ENCODE measurements at regions not wholly inside any gene's neighbourhood (a gene's known extent, or its start where the extent isn't known, plus 50 kb on each side); places are given as distances from the start of the nearest gene placed in this dataset.

GRCh38 chr18:78709261-78709809, 270.3 kb upstream of the SALL3 start:
- DNase-seq (ENCODE audit: low read depth), result no peak

- no peak for DNase-seq (ENCODE audit: low read depth)
Measured at GRCh38 chr18:78711316-78711715, 268.3 kb upstream of the SALL3 start.

- no peak for DNase-seq (ENCODE audit: low read depth)
Measured at GRCh38 chr18:78711971-78712370, 267.6 kb upstream of the SALL3 start.

- no peak for DNase-seq (ENCODE audit: low read depth)
Measured at GRCh38 chr18:78713069-78713468, 266.5 kb upstream of the SALL3 start.

GRCh38 chr18:78713726-78714125, 265.9 kb upstream of the SALL3 start:
- DNase-seq (ENCODE audit: low read depth), result no peak

DNA sequence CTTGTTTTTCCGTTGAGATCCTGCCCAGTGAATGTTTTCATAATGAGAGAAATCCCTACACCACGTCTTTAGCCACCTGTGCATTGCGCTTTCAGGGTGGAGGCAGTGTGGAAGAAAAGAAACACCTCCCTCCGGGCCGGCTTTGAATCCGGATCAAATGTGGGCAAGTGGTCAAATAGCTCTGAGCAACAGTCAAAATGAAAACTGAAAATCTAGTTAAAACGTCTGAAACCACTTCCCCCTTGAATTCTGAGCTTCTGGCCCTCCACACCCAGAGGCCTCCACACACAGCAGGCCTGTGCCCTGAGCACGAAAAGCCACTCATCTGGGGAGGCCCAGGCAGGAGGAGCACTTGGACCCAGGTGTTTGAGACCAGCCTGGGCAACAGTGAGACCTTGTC, 263.6 kb upstream of the SALL3 start:
- DNase-seq (ENCODE audit: low read depth), result no peak

DNA sequence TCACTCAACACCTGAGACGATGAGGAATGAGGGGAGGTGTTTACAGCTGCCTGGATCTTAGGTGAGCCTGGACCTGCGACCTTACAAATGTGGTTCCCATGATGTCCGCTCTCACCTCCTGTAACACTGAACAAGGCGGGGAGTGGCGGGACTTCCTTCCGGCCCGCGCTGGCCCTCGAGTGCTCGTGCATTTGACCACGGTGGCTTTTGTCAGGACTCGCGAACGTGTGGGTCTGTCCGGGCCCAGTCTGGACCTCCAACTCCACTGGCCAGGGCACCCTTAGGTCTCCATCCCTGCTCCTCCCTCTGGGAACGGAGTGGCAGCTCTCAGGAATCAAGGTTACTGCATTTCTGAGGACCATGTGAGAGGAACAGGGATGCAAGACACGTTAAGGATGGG, 263.0 kb upstream of the SALL3 start:
- no peak for DNase-seq (ENCODE audit: low read depth)

GRCh38 chr18:78717051-78717765, 262.4 kb upstream of the SALL3 start:
- DNase-seq (ENCODE audit: low read depth), result no peak

- no peak for DNase-seq (ENCODE audit: low read depth)
Measured at GRCh38 chr18:78717766-78718150, 261.9 kb upstream of the SALL3 start.

DNA sequence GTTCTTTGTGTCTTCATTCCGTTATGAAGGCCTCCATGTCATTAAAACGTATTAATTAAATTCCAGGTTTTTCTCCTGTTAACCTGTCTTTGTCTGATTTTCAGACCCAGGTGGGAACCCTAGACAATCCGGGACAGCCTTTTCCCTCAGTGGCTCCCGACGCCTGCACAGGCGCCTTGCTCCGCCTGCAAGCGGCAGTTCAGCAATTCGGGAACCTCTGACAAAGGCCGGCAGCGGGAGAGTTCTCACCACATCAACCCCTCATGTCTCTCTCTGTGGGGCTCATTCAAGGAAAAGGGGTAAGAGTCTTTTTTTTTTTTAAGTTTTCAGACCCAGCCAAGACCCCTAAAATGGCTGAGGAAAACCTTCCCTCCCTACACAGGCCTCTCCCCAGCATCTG, 259.8 kb upstream of the SALL3 start:
- no peak for DNase-seq (ENCODE audit: low read depth)

- DNase-seq (ENCODE audit: low read depth), result no peak
Measured at GRCh38 chr18:78720456-78721237, 259.0 kb upstream of the SALL3 start.

- DNase-seq (ENCODE audit: low read depth), result no peak
Measured at GRCh38 chr18:78721238-78721875, 258.3 kb upstream of the SALL3 start.

DNA sequence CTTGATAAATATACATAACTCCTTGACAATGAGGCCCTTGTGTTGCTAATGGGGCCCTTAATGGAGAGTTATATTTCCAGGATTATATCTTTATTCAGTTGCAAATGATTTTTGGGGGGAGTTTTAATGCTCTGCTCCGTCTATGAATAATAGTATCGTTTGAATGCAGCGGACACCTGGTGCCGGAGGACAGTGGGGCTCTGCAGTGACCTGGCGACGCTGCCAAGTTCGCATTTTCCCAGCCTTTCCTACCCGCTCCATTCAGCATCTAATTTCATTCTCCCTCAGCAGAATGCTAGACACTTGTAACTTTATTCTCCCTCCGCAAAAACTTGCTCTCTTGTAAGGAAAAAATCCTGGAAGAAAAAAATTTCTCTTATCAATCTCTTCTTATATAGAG, 257.6 kb upstream of the SALL3 start:
- DNase-seq (ENCODE audit: low read depth), result no peak

- no peak for DNase-seq (ENCODE audit: low read depth)
Measured at GRCh38 chr18:78722386-78722785, 257.2 kb upstream of the SALL3 start.

DNA sequence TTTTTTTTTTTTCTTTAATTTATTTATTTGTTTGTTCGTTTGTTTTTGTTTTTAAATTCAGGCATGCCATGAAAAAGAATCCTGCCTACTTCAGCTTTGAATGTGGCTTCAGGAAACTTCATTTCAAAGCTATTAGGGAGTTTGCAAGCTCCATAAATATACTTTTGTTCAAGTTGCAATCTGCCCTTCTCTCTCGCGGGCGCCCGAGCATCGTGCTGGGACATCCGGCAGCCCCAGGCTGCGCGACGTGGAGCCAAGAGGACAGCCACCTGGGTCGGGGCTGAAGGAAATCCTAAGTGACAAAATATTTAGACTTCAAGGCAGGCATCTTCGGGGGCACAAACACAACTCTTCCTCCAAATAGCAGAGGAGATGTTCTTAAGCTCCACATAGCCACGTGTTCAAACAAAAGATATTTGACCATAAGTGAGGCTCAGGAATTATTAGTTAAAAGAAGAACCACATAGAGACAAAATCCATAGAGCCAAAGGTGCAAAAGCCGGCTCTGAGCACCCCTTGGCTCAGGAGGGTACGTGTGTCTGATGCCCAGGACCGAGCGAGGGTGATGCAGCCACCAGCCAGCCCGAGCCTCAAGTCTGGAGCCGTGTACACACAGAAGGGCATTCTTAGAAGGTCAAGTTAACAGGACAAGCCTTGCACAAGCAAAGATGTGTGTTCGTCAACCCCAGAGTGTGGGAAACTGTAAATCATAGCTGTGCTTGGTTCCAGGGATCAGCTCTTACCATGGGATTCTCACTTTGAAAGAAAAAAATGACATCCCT, 256.5 kb upstream of the SALL3 start:
- DNase-seq (ENCODE audit: low read depth), result no peak

DNA sequence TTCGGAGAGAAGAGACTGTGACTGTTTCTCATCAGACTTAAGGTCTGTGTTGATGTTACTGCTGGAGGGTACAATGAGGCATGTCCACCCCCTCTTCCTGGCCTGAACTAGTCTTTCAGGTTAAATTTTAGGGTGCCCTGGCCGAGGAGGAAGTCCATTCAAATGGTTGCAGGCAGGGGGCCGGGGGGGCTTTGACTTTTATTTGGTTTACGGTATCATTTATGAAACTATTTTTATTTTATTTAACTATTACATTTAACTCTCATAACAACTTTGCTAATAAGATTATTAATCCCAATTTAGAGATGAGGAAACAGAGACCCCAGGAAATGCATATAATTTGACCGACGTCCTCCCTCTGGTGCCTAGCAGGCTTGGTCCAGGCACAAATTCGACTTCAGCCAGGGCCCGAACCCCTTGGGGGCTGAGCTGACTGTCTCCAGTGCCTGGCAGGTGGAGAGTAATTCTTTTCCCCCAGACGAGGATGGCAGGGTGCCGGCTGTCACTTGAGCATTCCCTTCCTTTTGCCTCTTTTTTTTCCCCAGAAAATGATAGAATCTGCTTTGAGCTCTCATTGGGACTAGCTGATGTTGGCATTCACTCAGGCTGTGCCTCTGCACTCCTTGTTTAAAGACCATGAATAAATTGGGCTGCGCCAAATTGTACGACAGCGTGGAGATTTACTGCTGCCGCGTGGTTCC, 255.3 kb upstream of the SALL3 start:
- no peak for DNase-seq (ENCODE audit: low read depth)

DNA sequence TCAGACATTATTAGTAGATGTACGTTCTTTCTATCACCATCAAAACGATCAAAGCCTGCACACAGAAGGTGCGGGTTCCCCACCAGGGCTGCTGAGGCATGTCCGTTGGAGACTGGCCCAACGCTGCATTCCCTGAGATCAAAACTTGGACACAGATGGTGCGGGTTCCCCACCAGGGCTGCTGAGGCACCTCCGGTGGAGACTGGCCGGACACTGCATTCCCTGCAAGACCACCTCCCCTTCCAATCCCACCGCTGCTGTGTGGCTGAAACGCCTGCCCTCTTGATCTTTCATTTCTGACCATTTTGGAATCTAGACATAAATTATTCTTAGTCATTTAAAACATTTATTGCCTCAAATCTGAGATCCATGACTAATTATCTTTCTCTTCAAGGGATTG, 254.2 kb upstream of the SALL3 start:
- no peak for DNase-seq (ENCODE audit: low read depth)

DNA sequence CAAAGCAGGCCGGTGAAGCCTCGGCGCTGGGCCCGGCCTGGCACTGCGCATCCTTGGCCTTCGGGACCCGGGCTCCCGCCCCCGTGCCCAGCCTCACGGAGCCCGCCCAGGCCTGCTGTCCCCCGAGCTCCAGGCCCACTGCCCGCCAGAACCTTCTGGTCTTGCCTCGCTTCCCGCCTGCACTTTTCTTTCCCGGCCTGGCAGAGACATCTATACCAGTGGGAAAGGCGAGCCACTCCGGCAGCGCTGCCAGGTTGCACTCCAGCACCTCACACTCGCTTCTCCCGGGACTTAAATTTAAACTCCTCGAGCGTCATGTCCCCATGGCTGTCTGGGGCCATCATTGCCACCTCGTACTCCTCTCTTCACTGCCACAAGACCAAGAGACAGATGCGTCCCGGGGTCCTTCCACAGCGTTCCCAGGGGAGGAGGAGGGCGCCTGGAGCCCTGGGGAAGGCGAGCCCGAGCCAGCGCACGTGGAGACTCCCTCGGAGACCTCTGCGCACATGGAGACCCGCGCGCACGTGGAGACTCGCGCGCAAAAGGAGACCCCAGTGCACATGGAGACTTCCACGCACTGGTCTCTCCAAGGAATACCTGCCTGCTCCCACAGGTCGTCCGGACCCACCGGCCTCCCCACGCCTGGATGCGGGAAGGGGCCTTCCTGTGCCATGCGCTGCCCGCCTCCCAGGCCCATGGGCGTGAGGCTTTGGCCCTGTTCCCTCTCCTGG, 253.1 kb upstream of the SALL3 start:
- no peak for DNase-seq (ENCODE audit: low read depth)

DNA sequence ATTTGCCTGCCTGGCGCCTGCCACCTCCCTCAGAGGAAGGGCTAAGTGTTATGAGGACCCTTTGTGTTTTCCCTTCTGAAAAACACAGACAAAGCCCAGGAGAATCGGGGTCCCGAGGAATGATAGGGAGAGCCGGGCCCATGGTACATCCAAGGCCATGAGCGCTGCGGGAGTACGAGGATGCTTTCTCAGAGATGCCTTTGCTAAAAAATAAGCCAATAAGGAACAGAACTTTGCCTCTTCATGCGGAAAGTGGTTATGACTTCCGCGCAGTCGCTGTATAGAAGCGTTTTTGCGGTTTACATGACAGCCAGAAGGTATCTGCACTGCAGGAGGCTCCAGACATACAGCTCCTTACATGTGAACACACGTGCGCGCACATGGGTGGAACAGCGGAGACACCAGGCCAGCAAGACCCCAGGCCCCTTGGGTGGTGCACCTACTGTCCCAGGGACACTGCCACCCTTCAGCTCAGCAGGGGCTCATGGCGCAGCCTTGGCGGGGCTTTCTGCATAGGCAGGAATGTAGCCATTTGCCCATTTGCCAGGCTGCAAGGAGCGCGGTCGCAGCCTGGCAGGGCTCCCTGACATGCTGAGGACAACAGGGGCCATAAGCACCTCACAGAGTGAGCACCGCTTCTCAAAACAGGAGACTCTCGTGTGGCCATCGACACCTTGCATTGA, 252.4 kb upstream of the SALL3 start:
- no peak for DNase-seq (ENCODE audit: low read depth)

All from amniotic epithelial cell (primary cell).